ENCODE measurements at regions not wholly inside any gene's neighbourhood (a gene's known extent, or its start where the extent isn't known, plus 50 kb on each side); places are given as distances from the start of the nearest gene placed in this dataset.

DNA sequence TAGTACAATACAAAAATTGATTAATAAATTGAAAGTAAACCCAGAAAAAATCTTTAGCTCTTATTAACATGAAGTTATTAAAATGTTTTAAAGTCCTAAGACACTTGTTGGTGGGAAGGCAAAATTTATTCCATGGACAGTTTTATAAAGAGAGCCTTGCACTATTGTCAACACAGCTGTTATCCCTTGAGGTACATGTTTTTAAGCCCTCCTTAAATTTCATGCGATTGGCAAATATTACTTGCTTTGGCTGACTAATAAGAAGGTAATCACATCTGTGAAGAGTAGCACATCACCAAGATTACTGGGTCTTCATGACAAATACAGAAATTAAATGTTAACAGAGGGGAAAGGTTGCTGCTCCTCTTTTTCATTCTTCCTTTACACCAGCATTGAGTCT is 611.1 kb downstream of the BRINP3 start:
- Histone ChIP-seq H3K9me3 (ENCODE audit: insufficient read depth, low read length, severe bottlenecking) (no peaks in the 10 kb centered on the region), H3K9ac (ENCODE audit: low read depth, low read length) (no peak overlapping the region), H3K4me2 (ENCODE audit: insufficient read depth, low read length) (no peak overlapping the region), H3K36me3 (ENCODE audit: insufficient read depth, low read length) (no peaks in the 10 kb centered on the region), H4K20me1 (ENCODE audit: insufficient read depth, low read length) (no peaks in the 10 kb centered on the region), H3K4me1 (ENCODE audit: insufficient read depth, low read length) (no peaks in the 10 kb centered on the region), H2AFZ (ENCODE audit: low read depth, low read length) (no peak overlapping the region), H3K27ac (ENCODE audit: low read length) (no peak overlapping the region), H3K79me2 (ENCODE audit: insufficient read depth, low read length) (no peaks in the 10 kb centered on the region), H3K27me3 (ENCODE audit: insufficient read depth, low read length, poor library complexity) (no peaks in the 10 kb centered on the region), H3K4me3 (ENCODE audit: low read depth in 1 of 2, low read length in 2 of 2) (no peak overlapping the region)
- no peak for ATAC-seq (ENCODE audit: insufficient read depth, low read depth)
- DNase-seq = no peak
- TF ChIP-seq EZH2 (IDR thresholded peaks at IDR 0.05; ENCODE audit: borderline replicate concordance, low read depth, low read length, severe bottlenecking) = no peak
- TF ChIP-seq, protein P1, sequence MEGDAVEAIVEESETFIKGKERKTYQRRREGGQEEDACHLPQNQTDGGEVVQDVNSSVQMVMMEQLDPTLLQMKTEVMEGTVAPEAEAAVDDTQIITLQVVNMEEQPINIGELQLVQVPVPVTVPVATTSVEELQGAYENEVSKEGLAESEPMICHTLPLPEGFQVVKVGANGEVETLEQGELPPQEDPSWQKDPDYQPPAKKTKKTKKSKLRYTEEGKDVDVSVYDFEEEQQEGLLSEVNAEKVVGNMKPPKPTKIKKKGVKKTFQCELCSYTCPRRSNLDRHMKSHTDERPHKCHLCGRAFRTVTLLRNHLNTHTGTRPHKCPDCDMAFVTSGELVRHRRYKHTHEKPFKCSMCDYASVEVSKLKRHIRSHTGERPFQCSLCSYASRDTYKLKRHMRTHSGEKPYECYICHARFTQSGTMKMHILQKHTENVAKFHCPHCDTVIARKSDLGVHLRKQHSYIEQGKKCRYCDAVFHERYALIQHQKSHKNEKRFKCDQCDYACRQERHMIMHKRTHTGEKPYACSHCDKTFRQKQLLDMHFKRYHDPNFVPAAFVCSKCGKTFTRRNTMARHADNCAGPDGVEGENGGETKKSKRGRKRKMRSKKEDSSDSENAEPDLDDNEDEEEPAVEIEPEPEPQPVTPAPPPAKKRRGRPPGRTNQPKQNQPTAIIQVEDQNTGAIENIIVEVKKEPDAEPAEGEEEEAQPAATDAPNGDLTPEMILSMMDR (IDR thresholded peaks at IDR 0.05; ENCODE audit: borderline replicate concordance, extremely low read depth, low read length, poor library complexity, severe bottlenecking) = no peak

DNA sequence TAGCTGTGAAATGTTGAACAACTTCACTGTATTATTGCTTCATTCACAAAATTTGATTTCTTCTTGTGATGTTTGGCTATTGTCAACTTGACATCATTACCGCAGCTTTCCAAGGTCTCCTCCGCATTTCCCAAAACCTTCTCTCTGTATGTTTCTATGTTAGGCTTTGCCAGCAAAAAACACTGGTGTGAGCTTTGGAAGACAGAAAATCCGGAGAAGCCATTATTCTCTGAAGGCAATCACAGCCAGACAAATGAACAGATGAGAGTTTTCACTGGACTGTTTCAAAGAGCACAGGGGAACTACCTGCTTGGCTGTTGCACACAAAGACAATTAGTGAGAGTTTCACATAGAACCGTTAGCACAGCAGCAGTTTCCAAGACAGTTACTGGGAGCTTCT is 609.6 kb downstream of the BRINP3 start:
- Histone ChIP-seq H3K4me1 (ENCODE audit: insufficient read depth, low read length) (no peaks in the 10 kb centered on the region), H3K27me3 (ENCODE audit: insufficient read depth, low read length, poor library complexity) (no peaks in the 10 kb centered on the region), H3K27ac (ENCODE audit: low read length) (no peak overlapping the region), H2AFZ (ENCODE audit: low read depth, low read length) (no peak overlapping the region), H3K9me3 (ENCODE audit: insufficient read depth, low read length, severe bottlenecking) (no peaks in the 10 kb centered on the region), H3K9ac (ENCODE audit: low read depth, low read length) (no peak overlapping the region), H4K20me1 (ENCODE audit: insufficient read depth, low read length) (no peaks in the 10 kb centered on the region), H3K4me3 (ENCODE audit: low read depth in 1 of 2, low read length in 2 of 2) (no peak overlapping the region), H3K79me2 (ENCODE audit: insufficient read depth, low read length) (no peaks in the 10 kb centered on the region), H3K36me3 (ENCODE audit: insufficient read depth, low read length) (no peaks in the 10 kb centered on the region), H3K4me2 (ENCODE audit: insufficient read depth, low read length) (no peak overlapping the region)
- ATAC-seq (ENCODE audit: insufficient read depth, low read depth) (no peak), DNase-seq (no peak)
- TF ChIP-seq, protein P1 (IDR thresholded peaks at IDR 0.05; ENCODE audit: borderline replicate concordance, extremely low read depth, low read length, poor library complexity, severe bottlenecking) = no peak
- no peak for TF ChIP-seq EZH2 (IDR thresholded peaks at IDR 0.05; ENCODE audit: borderline replicate concordance, low read depth, low read length, severe bottlenecking)

DNA sequence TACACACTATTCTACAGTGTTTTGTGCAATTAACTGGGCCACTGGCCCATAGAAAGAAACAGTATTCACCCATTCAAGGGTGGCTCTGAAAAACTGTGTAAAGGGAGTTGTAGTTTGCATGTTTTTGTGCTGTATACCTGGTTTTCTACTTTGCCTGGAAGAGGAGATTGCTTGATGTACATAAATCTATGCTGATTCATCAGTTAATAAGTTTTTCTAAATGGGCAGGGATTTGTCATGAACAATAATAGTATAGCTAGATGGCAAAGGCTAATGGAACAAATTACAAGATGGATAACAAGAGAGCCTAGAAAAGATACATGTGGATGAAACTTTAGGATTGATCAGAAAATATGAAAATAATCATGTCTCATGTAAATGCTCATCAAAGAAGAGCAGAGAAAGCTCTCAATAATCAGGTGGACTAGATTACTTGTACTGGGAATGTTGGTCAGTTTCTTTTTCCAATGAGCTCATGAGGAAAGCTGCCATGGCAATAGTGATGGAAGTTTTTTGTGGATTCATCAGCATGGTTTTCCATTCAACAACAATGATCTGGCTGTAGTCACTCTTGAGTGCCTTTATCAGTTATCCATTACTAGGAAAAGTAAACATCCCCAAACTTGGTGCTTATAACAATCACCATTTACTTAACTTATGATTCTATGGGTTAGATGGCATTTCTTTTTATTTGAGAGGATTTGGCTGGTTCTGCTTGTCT is 602.8 kb downstream of the BRINP3 start:
- H2AFZ ChIP-seq (ENCODE audit: low read depth, low read length) = no peak overlapping the region
- no peak for TF ChIP-seq EZH2 (IDR thresholded peaks at IDR 0.05; ENCODE audit: borderline replicate concordance, low read depth, low read length, severe bottlenecking)
- TF ChIP-seq, protein P1 (IDR thresholded peaks at IDR 0.05; ENCODE audit: borderline replicate concordance, extremely low read depth, low read length, poor library complexity, severe bottlenecking) = no peak
- no peaks in the 10 kb centered on the region for H4K20me1 ChIP-seq (ENCODE audit: insufficient read depth, low read length)
- H3K79me2 ChIP-seq (ENCODE audit: insufficient read depth, low read length) = no peaks in the 10 kb centered on the region
- no peak overlapping the region for H3K9ac ChIP-seq (ENCODE audit: low read depth, low read length)
- no peak overlapping the region for H3K27ac ChIP-seq (ENCODE audit: low read length)
- no peaks in the 10 kb centered on the region for H3K27me3 ChIP-seq (ENCODE audit: insufficient read depth, low read length, poor library complexity)
- no peaks in the 10 kb centered on the region for H3K9me3 ChIP-seq (ENCODE audit: insufficient read depth, low read length, severe bottlenecking)
- no peaks in the 10 kb centered on the region for H3K36me3 ChIP-seq (ENCODE audit: insufficient read depth, low read length)
- ATAC-seq (ENCODE audit: insufficient read depth, low read depth) (no peak), DNase-seq (no peak)
- no peak overlapping the region for H3K4me3 ChIP-seq (ENCODE audit: low read depth in 1 of 2, low read length in 2 of 2)
- no peaks in the 10 kb centered on the region for H3K4me1 ChIP-seq (ENCODE audit: insufficient read depth, low read length)
- no peak overlapping the region for H3K4me2 ChIP-seq (ENCODE audit: insufficient read depth, low read length)
